HepG2 (cell line): ENCODE measurements at regions not wholly inside any gene's neighbourhood (a gene's known extent, or its start where the extent isn't known, plus 50 kb on each side); places are given as distances from the start of the nearest gene placed in this dataset.

Experiments used
- ATAC-seq: fragments of 200-7000 bp; cut with Tn5 transposase; 3 replicates; pipeline ENCODE4 v1.9.1; 2020; ENCODE audit warnings: mild to moderate bottlenecking, moderate library complexity
- BruUV-seq: library from RNA; stranded (reverse); fragments of 400-500 nt; replicated peaks from 2 replicates; lab custom pipeline; 2021; lab: Mats Ljungman, UMichigan
- CTCF ChIA-PET: fragments of 300-600 bp; formaldehyde crosslinking; extraction: SDS; loops from one replicate; lab custom pipeline; 2021; ENCODE audit warnings: low total read pairs, inconsistent platforms, low intra/inter-chr PET ratio; lab: Yijun Ruan, JAX
- POLR2A ChIA-PET: fragments of 350-600 bp; sonication (Branson Sonifier 250); formaldehyde crosslinking; loops from one replicate; lab custom pipeline; 2020; ENCODE audit warnings: antibody characterized with exemption, inconsistent platforms; lab: Yijun Ruan, JAX
- DNase-seq: peaks from one replicate; pipeline ENCODE4 v3.0.0-alpha.2; 2015; ENCODE audit warnings: low spot score
- FAIRE-seq: peaks from 3 replicates; lab custom pipeline; 2011; peaks lifted over from hg19 to GRCh38; lab: Jason Lieb, UNC
- H2AFZ ChIP-seq: one replicate; pipeline ENCODE4 v1.6.1; 2011; ENCODE audit warnings: low read length, inconsistent platforms
- H3K27ac ChIP-seq: fragments of 300-600 bp; 3 replicates; pipeline ENCODE4 v1.8.0; 2011; ENCODE audit warnings: mixed run types, mild to moderate bottlenecking, mixed read lengths, low read length, inconsistent platforms; ENCODE audit not compliant: insufficient read depth; ENCODE audit errors: extremely low read length
- H3K27me3 ChIP-seq, 2 experiments: fragments of 200-600 bp in 1 of 2; 2 replicates in 1 of 2; 3 replicates in 1 of 2; pipeline versions ENCODE4 v1.6.0 to v1.8.0; 2011; ENCODE audit warnings: low read length in 2 of 2, mild to moderate bottlenecking in 2 of 2, moderate library complexity in 2 of 2, inconsistent platforms in 1 of 2; ENCODE audit not compliant: insufficient read depth in 2 of 2, control insufficient read depth in 1 of 2
- H3K36me3 ChIP-seq, 2 experiments: fragments of 200-600 bp in 1 of 2; replicated peaks in 1 of 2; 2 replicates in 1 of 2; 3 replicates in 1 of 2; pipeline versions ENCODE4 v1.5.1 to v1.8.0; 2011; ENCODE audit warnings: low read length in 2 of 2, inconsistent platforms in 1 of 2; ENCODE audit not compliant: insufficient read depth in 2 of 2, control insufficient read depth in 1 of 2
- H3K4me1 ChIP-seq: 2 replicates; pipeline ENCODE4 v1.5.1; 2012; ENCODE audit warnings: low read length, inconsistent platforms; ENCODE audit not compliant: insufficient read depth
- H3K4me2 ChIP-seq: 2 replicates; pipeline ENCODE4 v1.6.0; 2011; ENCODE audit warnings: low read depth, low read length, inconsistent platforms
- H3K4me3 ChIP-seq, 3 experiments: fragments of 200-600 bp in 1 of 3; sonication (generic), shearing (Covaris generic) in 1 of 3; replicated peaks in 1 of 3; 2 replicates each; pipeline ENCODE4 v1.5.1; 2011 to 2016; ENCODE audit warnings: low read length in 3 of 3, inconsistent platforms in 2 of 3, low read depth in 2 of 3, mild to moderate bottlenecking in 2 of 3, control low read depth in 1 of 3, mixed read lengths in 1 of 3; ENCODE audit not compliant: insufficient read depth in 1 of 3
- H3K79me2 ChIP-seq: one replicate; pipeline ENCODE4 v1.6.1; 2011; ENCODE audit warnings: low read length, inconsistent platforms; ENCODE audit not compliant: insufficient read depth
- H3K9ac ChIP-seq: 2 replicates; pipeline ENCODE4 v1.6.0; 2011; ENCODE audit warnings: mild to moderate bottlenecking, low read depth, low read length, inconsistent platforms; ENCODE audit not compliant: insufficient read depth
- H3K9me3 ChIP-seq: 2 replicates; pipeline ENCODE4 v1.5.1; 2012; ENCODE audit warnings: mild to moderate bottlenecking, low read length
- H4K20me1 ChIP-seq: 2 replicates; pipeline ENCODE4 v1.6.0; 2011; ENCODE audit warnings: inconsistent platforms, mild to moderate bottlenecking, low read length, moderate library complexity; ENCODE audit not compliant: insufficient read depth
- HOXA5 ChIP-seq: sonication (generic); formaldehyde crosslinking; IDR thresholded peaks from 2 replicates; pipeline ENCODE4 v1.4.0; 2020; ENCODE audit warnings: missing genetic modification reagents
- IKZF5 ChIP-seq: IDR thresholded peaks from 2 replicates; pipeline ENCODE4 v1.6.1; 2018; ENCODE audit warnings: missing genetic modification reagents, mild to moderate bottlenecking, missing compliant biosample characterization
- PAXIP1 ChIP-seq: sonication (generic); formaldehyde crosslinking; conservative IDR thresholded peaks from 2 replicates; pipeline ENCODE4 v1.4.0; 2020; ENCODE audit warnings: mild to moderate bottlenecking, missing genetic modification reagents, moderate library complexity
- SP1 ChIP-seq, 2 experiments: fragments of 450-650 bp in 1 of 2; sonication (generic) in 1 of 2; formaldehyde crosslinking in 1 of 2; IDR thresholded peaks; 2 replicates each; pipeline versions ENCODE4 v1.4.0 to v1.6.1; 2016 to 2020; ENCODE audit warnings: missing genetic modification reagents in 1 of 2
- ZNF383 ChIP-seq: sonication (generic); formaldehyde crosslinking; IDR thresholded peaks from 2 replicates; pipeline ENCODE4 v1.4.0; 2020; ENCODE audit warnings: missing genetic modification reagents, mild to moderate bottlenecking, borderline replicate concordance
- ZNF703 ChIP-seq: sonication (generic); formaldehyde crosslinking; IDR thresholded peaks from 2 replicates; pipeline ENCODE4 v1.5.1; 2020; ENCODE audit warnings: missing genetic modification reagents, mild to moderate bottlenecking, moderate library complexity, borderline replicate concordance
- in situ Hi-C: cut with HindIII; loops from 2 replicates; pipeline ENCODE4 v1.10.0; 2017; ENCODE audit warnings: low pct_unique_long_range_greater_than_20kb; ENCODE audit not compliant: extremely low pct_ligation_motif_present
- intact Hi-C: fragments of 100-400 bp; cut with micrococcal nuclease; formaldehyde crosslinking; loops from one replicate; pipeline ENCODE4 v1.10.0; 2022; ENCODE audit not compliant: unreplicated experiment

GRCh38 chr10:93154531-93154930, 80.8 kb downstream of the CYP26A1 start:
- Histone ChIP-seq H3K4me1 (no peaks in the 10 kb centered on the region), H3K4me2 (no peak overlapping the region), H3K27ac (no peak overlapping the region), H3K79me2 (no peaks in the 10 kb centered on the region), H3K27me3 (peaks cover 0 to 1% of the 10 kb centered on the region in 2 experiments; a peak in 1 of 5 replicates), H4K20me1 (no peaks in the 10 kb centered on the region), H3K9ac (no peak overlapping the region), H3K9me3 (no peaks in the 10 kb centered on the region), H3K36me3 (no peaks in the 10 kb centered on the region), H3K4me3 (no peak overlapping the region), H2AFZ (no peak overlapping the region)
- no peak for DNase-seq
- no TSS peak for BruUV-seq
- TF ChIP-seq HOXA5 (CRISPR knock-in tag) (no peak), ZNF383 (no peak), SP1 (IDR thresholded peaks at IDR 0.05) (no peak), SP1 (CRISPR knock-in tag; IDR thresholded peaks at IDR 0.05) (no peak), ZNF703 (CRISPR knock-in tag) (no peak), IKZF5 (no peak), PAXIP1 (CRISPR knock-in tag) (no peak)
- in situ Hi-C loops, result no loop called here
- POLR2A ChIA-PET, result no interaction called here
- FAIRE-seq, result no peak
- no peak for ATAC-seq
- CTCF ChIA-PET, result no interaction called here
- intact Hi-C loops, result no loop called here
